Stimulated activated CD8-positive, alpha-beta memory T cell treated with anti-CD3 and anti-CD28 coated beads, Interleukin-7, amount 100 ng/mL, for 24 hours (primary cell): ENCODE measurements at regions not wholly inside any gene's neighbourhood (a gene's known extent, or its start where the extent isn't known, plus 50 kb on each side); places are given as distances from the start of the nearest gene placed in this dataset.

Source experiments
- DNase-seq: peaks from one replicate; pipeline ENCODE4 v3.0.0-alpha.2; 2020; ENCODE audit warnings: low read depth

GRCh38 chr7:32346253-32346652 is 143.9 kb downstream of the LSM5 start:
- no peak for DNase-seq

GRCh38 chr7:32336726-32337125 is 153.5 kb downstream of the LSM5 start:
- DNase-seq, result no peak

- DNase-seq, result no peak
Observed at GRCh38 chr7:32335107-32335506, 155.1 kb downstream of the LSM5 start.

GRCh38 chr7:32330602-32331001 is 159.6 kb downstream of the LSM5 start:
- DNase-seq, result no peak

GRCh38 chr7:32326078-32326477 is 164.1 kb downstream of the LSM5 start:
- DNase-seq, result no peak

- no peak for DNase-seq
Observed at GRCh38 chr7:32323712-32324111, 166.5 kb downstream of the LSM5 start.

GRCh38 chr7:32319012-32319382 is 171.2 kb downstream of the LSM5 start:
- DNase-seq, result no peak

GRCh38 chr7:32318300-32319011 is 171.7 kb downstream of the LSM5 start:
- no peak for DNase-seq

- DNase-seq, result no peak
Observed at GRCh38 chr7:32316839-32317238, 173.3 kb downstream of the LSM5 start.

GRCh38 chr7:32314761-32315160 is 175.4 kb downstream of the LSM5 start:
- DNase-seq, result no peak

- DNase-seq, result no peak
Observed at GRCh38 chr7:32301427-32301826, 188.8 kb downstream of the LSM5 start.

GRCh38 chr7:32299133-32299702 is 191.0 kb downstream of the LSM5 start:
- DNase-seq, result no peak

- DNase-seq, result no peak
Observed at GRCh38 chr7:32298408-32299132, 191.6 kb downstream of the LSM5 start.

- DNase-seq, result no peak
Observed at GRCh38 chr7:32293833-32294232, 196.3 kb downstream of the LSM5 start.

- DNase-seq, result no peak
Observed at GRCh38 chr7:32289651-32290414, 200.3 kb downstream of the LSM5 start.

- DNase-seq, result no peak
Observed at GRCh38 chr7:32285698-32286097, 204.5 kb downstream of the LSM5 start.

GRCh38 chr7:32283546-32283945 is 206.6 kb downstream of the LSM5 start:
- DNase-seq, result no peak

- DNase-seq, result no peak
Observed at GRCh38 chr7:32279500-32279899, 209.3 kb upstream of the PDE1C start.

- DNase-seq, result no peak
Observed at GRCh38 chr7:32275216-32276009, 205.2 kb upstream of the PDE1C start.

- no peak for DNase-seq
Observed at GRCh38 chr7:32273297-32273696, 203.1 kb upstream of the PDE1C start.

GRCh38 chr7:32266932-32267475 is 196.8 kb upstream of the PDE1C start:
- no peak for DNase-seq
